ENCODE measurements at regions not wholly inside any gene's neighbourhood (a gene's known extent, or its start where the extent isn't known, plus 50 kb on each side); places are given as distances from the start of the nearest gene placed in this dataset.

DNA sequence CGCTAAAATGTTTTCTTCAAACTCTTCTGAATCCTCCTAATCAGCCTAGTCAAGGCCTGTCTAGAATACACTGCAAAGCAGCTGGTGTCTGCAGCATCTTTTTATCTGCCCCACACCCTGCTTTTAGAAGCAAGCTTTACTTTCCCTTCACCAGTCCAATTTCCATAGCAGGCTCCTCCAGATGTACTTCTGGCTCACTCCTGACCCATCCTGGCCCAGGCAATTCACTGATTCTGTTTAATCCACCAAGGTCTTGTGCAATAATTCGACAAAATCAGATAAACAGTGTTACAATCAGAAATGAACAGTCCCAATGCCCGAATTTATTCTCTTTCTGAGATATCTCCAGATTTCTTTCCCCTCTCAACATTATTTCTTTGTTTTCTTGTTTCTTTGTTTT lies 415.2 kb upstream of the SGCG start:
- TF ChIP-seq, protein P1, sequence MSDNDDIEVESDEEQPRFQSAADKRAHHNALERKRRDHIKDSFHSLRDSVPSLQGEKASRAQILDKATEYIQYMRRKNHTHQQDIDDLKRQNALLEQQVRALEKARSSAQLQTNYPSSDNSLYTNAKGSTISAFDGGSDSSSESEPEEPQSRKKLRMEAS (IDR thresholded peaks at IDR 0.05; ENCODE audit: insufficient read depth, insufficient read length), result no peak
- TF ChIP-seq, protein P2, sequence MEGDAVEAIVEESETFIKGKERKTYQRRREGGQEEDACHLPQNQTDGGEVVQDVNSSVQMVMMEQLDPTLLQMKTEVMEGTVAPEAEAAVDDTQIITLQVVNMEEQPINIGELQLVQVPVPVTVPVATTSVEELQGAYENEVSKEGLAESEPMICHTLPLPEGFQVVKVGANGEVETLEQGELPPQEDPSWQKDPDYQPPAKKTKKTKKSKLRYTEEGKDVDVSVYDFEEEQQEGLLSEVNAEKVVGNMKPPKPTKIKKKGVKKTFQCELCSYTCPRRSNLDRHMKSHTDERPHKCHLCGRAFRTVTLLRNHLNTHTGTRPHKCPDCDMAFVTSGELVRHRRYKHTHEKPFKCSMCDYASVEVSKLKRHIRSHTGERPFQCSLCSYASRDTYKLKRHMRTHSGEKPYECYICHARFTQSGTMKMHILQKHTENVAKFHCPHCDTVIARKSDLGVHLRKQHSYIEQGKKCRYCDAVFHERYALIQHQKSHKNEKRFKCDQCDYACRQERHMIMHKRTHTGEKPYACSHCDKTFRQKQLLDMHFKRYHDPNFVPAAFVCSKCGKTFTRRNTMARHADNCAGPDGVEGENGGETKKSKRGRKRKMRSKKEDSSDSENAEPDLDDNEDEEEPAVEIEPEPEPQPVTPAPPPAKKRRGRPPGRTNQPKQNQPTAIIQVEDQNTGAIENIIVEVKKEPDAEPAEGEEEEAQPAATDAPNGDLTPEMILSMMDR (IDR thresholded peaks at IDR 0.05; ENCODE audit: extremely low read depth in 1 of 2, insufficient read depth in 1 of 2, low read depth in 1 of 2, low read length in 2 of 2), result no peak
- TF ChIP-seq EZH2 (IDR thresholded peaks at IDR 0.05; ENCODE audit: borderline replicate concordance, low read depth, low read length, severe bottlenecking), result no peak
- no peak for TF ChIP-seq POLR2A (IDR thresholded peaks at IDR 0.05; ENCODE audit: low read depth, low read length)
- TF ChIP-seq POLR2AphosphoS5 (IDR thresholded peaks at IDR 0.05; ENCODE audit: insufficient read depth, low read depth, low read length), result no peak
- no peak for TF ChIP-seq MYC (IDR thresholded peaks at IDR 0.05; ENCODE audit: low read depth, low read length)
- no peak for TF ChIP-seq JUN (IDR thresholded peaks at IDR 0.05; ENCODE audit: borderline replicate concordance, insufficient read depth, insufficient read length, low read depth)
- TF ChIP-seq GATA2 (IDR thresholded peaks at IDR 0.05; ENCODE audit: insufficient read depth, insufficient read length, low read depth, low read length), result no peak
- no peak for TF ChIP-seq FOS (IDR thresholded peaks at IDR 0.05; ENCODE audit: borderline replicate concordance, insufficient read depth, low read length)

Data from endothelial cell of umbilical vein (primary cell).